Duodenal mucosa (tissue), 2 donors: ENCODE measurements at regions not wholly inside any gene's neighbourhood (a gene's known extent, or its start where the extent isn't known, plus 50 kb on each side); places are given as distances from the start of the nearest gene placed in this dataset.

Experiments used
- H3K27ac ChIP-seq: one replicate; pipeline ENCODE4 v1.7.0; 2013; ENCODE audit warnings: low read depth, low read length
- H3K27me3 ChIP-seq, 2 donors: one replicate each; pipeline ENCODE4 v1.7.0; 2013; ENCODE audit warnings: low read length in 2 of 2, control low read depth in 1 of 2; ENCODE audit not compliant: insufficient read depth in 2 of 2, control insufficient read depth in 1 of 2
- H3K36me3 ChIP-seq, 2 donors: one replicate each; pipeline ENCODE4 v1.7.0; 2013; ENCODE audit warnings: low read length in 2 of 2, control low read depth in 1 of 2; ENCODE audit not compliant: insufficient read depth in 2 of 2, control insufficient read depth in 1 of 2
- H3K4me1 ChIP-seq, 2 donors: one replicate each; pipeline ENCODE4 v1.7.0; 2013; ENCODE audit warnings: low read length in 2 of 2, control low read depth in 1 of 2; ENCODE audit not compliant: insufficient read depth in 2 of 2, control insufficient read depth in 1 of 2
- H3K4me3 ChIP-seq, 2 donors: one replicate each; pipeline ENCODE4 v1.7.0; 2013; ENCODE audit warnings: low read length in 2 of 2, low read depth in 1 of 2
- H3K9ac ChIP-seq, 2 donors: one replicate each; pipeline ENCODE4 v1.7.0; 2013; ENCODE audit warnings: low read length in 2 of 2, low read depth in 1 of 2
- H3K9me3 ChIP-seq, 2 donors: one replicate each; pipeline ENCODE4 v1.7.0; 2013; ENCODE audit warnings: low read length in 2 of 2, control low read depth in 1 of 2; ENCODE audit not compliant: control insufficient read depth in 1 of 2

GRCh38 chr3:164526250-164526649, 552.0 kb downstream of the SI start:
- Histone ChIP-seq H3K4me3 (no peak overlapping the region), H3K9ac (no peak overlapping the region), H3K27me3 (no peaks in the 10 kb centered on the region), H3K27ac (no peak overlapping the region), H3K36me3 (no peaks in the 10 kb centered on the region), H3K9me3 (no peaks in the 10 kb centered on the region), H3K4me1 (no peaks in the 10 kb centered on the region)

GRCh38 chr3:164524201-164524600, 554.1 kb downstream of the SI start:
- Histone ChIP-seq H3K36me3 (no peaks in the 10 kb centered on the region), H3K27ac (no peak overlapping the region), H3K4me1 (no peaks in the 10 kb centered on the region)

DNA sequence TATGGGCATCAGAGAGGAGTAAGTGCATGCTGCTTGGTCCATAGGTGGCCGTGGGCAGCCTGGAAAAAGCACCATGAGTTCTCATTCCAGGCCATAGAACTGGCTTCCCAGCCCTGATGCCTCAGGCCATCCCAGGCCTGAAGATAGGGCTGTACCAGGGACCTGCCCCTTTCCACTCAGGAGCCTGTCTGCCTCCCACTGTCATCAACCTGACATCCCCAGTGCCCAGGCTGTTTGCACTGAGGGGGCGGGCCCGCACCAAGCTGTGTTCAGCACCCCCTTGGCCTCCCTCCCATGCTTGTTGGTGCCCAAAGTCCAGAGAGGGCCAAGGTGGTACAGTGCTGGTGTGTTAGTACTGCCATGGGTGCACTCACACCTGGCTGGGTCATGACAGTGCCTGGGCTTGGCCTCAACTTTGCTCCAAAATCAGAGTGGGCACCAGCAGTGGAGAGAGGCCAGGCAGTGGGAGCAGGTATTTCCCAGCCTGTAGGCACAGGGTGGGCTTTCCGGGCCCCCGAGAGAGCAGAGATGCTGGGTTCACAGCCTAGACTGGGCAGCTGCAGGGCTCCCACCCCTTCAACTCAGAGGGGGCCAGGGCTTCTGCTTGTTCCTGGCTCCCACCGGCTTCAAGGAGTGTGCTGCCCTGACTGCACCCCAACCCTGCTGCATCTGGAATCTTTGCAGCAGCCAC, 556.1 kb downstream of the SI start:
- H3K9ac ChIP-seq, result no peak overlapping the region
- no peak overlapping the region for H3K4me3 ChIP-seq
- H3K9me3 ChIP-seq, result peaks cover 0 to 5% of the 10 kb centered on the region in 2 donors
- H3K27ac ChIP-seq, result no peak overlapping the region
- H3K4me1 ChIP-seq, result no peaks in the 10 kb centered on the region
- no peaks in the 10 kb centered on the region for H3K36me3 ChIP-seq
- H3K27me3 ChIP-seq, result no peaks in the 10 kb centered on the region

More at GRCh38 chr3:164524201-164524600, 554.1 kb downstream of the SI start:
- H3K4me3 ChIP-seq, result no peak overlapping the region
- H3K9me3 ChIP-seq, result peaks cover 0 to 5% of the 10 kb centered on the region in 2 donors
- no peak overlapping the region for H3K9ac ChIP-seq
- no peaks in the 10 kb centered on the region for H3K27me3 ChIP-seq

- Histone ChIP-seq H3K4me3 (no peak overlapping the region), H3K9ac (no peak overlapping the region), H3K9me3 (peaks cover 0 to 5% of the 10 kb centered on the region in 2 donors), H3K27me3 (no peaks in the 10 kb centered on the region), H3K4me1 (no peaks in the 10 kb centered on the region), H3K36me3 (no peaks in the 10 kb centered on the region), H3K27ac (no peak overlapping the region)
These were observed 556.7 kb downstream of the SI start for GRCh38 chr3:164521644-164522043.

GRCh38 chr3:164521139-164521538, 557.2 kb downstream of the SI start:
- Histone ChIP-seq H3K9me3 (peaks cover 0 to 5% of the 10 kb centered on the region in 2 donors), H3K4me3 (no peak overlapping the region), H3K27me3 (no peaks in the 10 kb centered on the region), H3K4me1 (no peaks in the 10 kb centered on the region), H3K27ac (no peak overlapping the region), H3K36me3 (no peaks in the 10 kb centered on the region), H3K9ac (no peak overlapping the region)

DNA sequence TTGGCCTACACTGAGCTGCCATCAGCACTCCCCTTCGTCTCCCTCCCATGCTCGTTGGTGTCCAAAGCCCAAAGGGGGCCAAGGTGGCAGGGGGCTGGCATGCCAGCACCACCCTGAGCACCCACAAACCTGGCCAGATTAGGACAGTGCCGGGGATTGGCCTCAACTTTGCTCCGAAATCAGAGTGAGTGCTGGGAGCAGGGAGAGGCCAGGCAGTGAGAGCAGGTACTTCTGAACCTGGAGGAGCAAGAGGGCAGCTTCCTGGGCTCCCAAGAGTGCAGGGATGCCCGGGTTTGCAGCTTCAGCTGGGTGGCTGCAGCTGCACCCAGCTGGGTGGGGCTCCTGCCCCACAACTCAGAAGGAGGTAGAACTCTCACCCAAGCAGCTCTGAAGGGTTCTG, 563.0 kb downstream of the SI start:
- Histone ChIP-seq H3K9ac (no peak overlapping the region), H3K27ac (no peak overlapping the region), H3K4me3 (no peak overlapping the region), H3K4me1 (no peaks in the 10 kb centered on the region), H3K9me3 (peaks cover 0 to 5% of the 10 kb centered on the region in 2 donors), H3K36me3 (no peaks in the 10 kb centered on the region), H3K27me3 (no peaks in the 10 kb centered on the region)

DNA sequence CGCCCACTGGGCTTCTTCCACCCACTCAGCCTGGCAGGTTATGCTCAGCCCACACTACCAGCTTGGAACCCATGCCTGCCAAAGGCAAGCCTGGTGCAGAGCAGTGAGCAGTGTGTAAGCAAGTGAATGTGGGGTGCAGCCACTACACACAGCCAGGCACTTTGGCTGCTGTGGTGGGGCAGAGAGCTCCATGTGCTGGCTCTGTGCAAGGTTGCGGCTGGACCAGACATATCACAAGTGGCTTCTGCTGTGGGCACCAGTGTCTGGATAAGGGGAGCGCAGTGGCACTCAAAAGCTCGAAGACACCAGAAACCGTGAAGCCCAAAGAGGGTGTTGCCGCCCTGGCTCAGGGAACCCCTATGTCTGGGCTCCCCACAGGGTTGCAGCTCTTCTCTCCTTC, 563.7 kb downstream of the SI start:
- Histone ChIP-seq H3K27ac (no peak overlapping the region), H3K27me3 (no peaks in the 10 kb centered on the region), H3K4me1 (no peaks in the 10 kb centered on the region), H3K9me3 (no peaks in the 10 kb centered on the region), H3K36me3 (no peaks in the 10 kb centered on the region), H3K9ac (no peak overlapping the region), H3K4me3 (no peak overlapping the region)

GRCh38 chr3:164507886-164508285, 570.4 kb downstream of the SI start:
- Histone ChIP-seq H3K9me3 (no peaks in the 10 kb centered on the region), H3K27ac (no peak overlapping the region), H3K4me1 (no peaks in the 10 kb centered on the region), H3K4me3 (no peak overlapping the region), H3K9ac (no peak overlapping the region), H3K36me3 (no peaks in the 10 kb centered on the region), H3K27me3 (no peaks in the 10 kb centered on the region)

- no peak overlapping the region for H3K27ac ChIP-seq
- no peak overlapping the region for H3K9ac ChIP-seq
- no peaks in the 10 kb centered on the region for H3K9me3 ChIP-seq
- no peaks in the 10 kb centered on the region for H3K27me3 ChIP-seq
- H3K4me3 ChIP-seq, result no peak overlapping the region
- H3K4me1 ChIP-seq, result no peaks in the 10 kb centered on the region
- no peaks in the 10 kb centered on the region for H3K36me3 ChIP-seq
These were observed 579.4 kb downstream of the SI start for GRCh38 chr3:164498917-164499316.

GRCh38 chr3:164488893-164489292, 589.4 kb downstream of the SI start:
- Histone ChIP-seq H3K27me3 (no peaks in the 10 kb centered on the region), H3K27ac (no peak overlapping the region), H3K9me3 (no peaks in the 10 kb centered on the region), H3K36me3 (no peaks in the 10 kb centered on the region), H3K4me1 (no peaks in the 10 kb centered on the region), H3K9ac (no peak overlapping the region), H3K4me3 (no peak overlapping the region)
